ENCODE measurements at regions not wholly inside any gene's neighbourhood (a gene's known extent, or its start where the extent isn't known, plus 50 kb on each side); places are given as distances from the start of the nearest gene placed in this dataset.

DNA sequence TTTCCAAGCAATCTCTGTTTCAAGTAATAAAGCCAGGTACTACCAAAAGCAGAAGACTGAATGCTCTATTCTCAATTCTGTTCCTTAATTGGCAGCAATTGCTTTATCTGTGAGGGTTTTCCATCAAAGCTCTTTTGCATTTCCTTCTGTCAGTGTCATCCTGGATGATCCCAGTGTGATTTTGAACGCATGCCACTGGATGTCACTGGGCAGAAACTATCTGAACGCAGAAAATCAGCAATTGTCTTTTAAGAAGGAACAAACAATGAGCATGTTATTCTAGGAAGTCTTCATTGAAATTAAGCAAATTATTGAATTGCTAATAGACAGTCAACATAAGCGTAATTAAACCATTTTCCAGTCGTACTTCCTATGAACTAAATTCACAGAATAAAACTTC is 259.0 kb upstream of the REG3G start:
- no peak overlapping the region for H3K4me3 ChIP-seq (ENCODE audit: severe bottlenecking)
- TF ChIP-seq, protein P1, sequence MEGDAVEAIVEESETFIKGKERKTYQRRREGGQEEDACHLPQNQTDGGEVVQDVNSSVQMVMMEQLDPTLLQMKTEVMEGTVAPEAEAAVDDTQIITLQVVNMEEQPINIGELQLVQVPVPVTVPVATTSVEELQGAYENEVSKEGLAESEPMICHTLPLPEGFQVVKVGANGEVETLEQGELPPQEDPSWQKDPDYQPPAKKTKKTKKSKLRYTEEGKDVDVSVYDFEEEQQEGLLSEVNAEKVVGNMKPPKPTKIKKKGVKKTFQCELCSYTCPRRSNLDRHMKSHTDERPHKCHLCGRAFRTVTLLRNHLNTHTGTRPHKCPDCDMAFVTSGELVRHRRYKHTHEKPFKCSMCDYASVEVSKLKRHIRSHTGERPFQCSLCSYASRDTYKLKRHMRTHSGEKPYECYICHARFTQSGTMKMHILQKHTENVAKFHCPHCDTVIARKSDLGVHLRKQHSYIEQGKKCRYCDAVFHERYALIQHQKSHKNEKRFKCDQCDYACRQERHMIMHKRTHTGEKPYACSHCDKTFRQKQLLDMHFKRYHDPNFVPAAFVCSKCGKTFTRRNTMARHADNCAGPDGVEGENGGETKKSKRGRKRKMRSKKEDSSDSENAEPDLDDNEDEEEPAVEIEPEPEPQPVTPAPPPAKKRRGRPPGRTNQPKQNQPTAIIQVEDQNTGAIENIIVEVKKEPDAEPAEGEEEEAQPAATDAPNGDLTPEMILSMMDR (IDR thresholded peaks at IDR 0.05; ENCODE audit: poor library complexity, severe bottlenecking): no peak
- no peaks in the 10 kb centered on the region for H3K4me1 ChIP-seq (ENCODE audit: insufficient read depth, poor library complexity, severe bottlenecking)
- no peaks in the 10 kb centered on the region for H3K36me3 ChIP-seq (ENCODE audit: low read depth)
- DNase-seq (ENCODE audit: low spot score): no peak
- no peak for ATAC-seq (ENCODE audit: low read depth)
- no peak overlapping the region for H3K27ac ChIP-seq (ENCODE audit: poor library complexity, severe bottlenecking)
- H3K9me3 ChIP-seq (ENCODE audit: severe bottlenecking): no peaks in the 10 kb centered on the region
- no peaks in the 10 kb centered on the region for H3K27me3 ChIP-seq (ENCODE audit: insufficient read depth, poor library complexity, severe bottlenecking)

GRCh38 chr2:78768016-78768415 is 257.5 kb upstream of the REG3G start:
- H3K4me1 ChIP-seq (ENCODE audit: insufficient read depth, poor library complexity, severe bottlenecking): no peaks in the 10 kb centered on the region
- H3K36me3 ChIP-seq (ENCODE audit: low read depth): no peaks in the 10 kb centered on the region
- no peaks in the 10 kb centered on the region for H3K9me3 ChIP-seq (ENCODE audit: severe bottlenecking)
- H3K27me3 ChIP-seq (ENCODE audit: insufficient read depth, poor library complexity, severe bottlenecking): no peaks in the 10 kb centered on the region
- no peak overlapping the region for H3K27ac ChIP-seq (ENCODE audit: poor library complexity, severe bottlenecking)
- no peak for DNase-seq (ENCODE audit: low spot score)
- TF ChIP-seq, protein P1 (IDR thresholded peaks at IDR 0.05; ENCODE audit: poor library complexity, severe bottlenecking): no peak
- no peak overlapping the region for H3K4me3 ChIP-seq (ENCODE audit: severe bottlenecking)
- no peak for ATAC-seq (ENCODE audit: low read depth)

DNA sequence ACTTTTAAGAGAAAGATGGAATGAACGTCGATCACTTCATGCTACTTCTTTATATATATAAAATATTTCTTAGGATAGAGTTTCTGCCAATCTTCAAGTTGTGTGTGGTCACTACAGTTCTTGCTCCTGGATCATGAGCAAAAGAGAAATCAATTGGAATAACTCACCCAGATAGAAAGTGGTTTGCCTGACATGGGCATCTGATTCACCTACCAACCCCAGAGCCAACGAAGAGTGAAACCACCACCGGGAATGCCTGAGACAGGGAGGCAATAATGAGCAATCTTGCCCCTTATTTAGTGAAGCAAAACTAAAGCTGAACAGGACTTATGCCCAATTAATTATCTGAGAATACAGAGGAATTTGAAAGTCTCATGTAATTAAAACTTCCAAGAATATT is 250.2 kb upstream of the REG3G start:
- Histone ChIP-seq H3K27ac (ENCODE audit: poor library complexity, severe bottlenecking) (no peak overlapping the region), H3K4me1 (ENCODE audit: insufficient read depth, poor library complexity, severe bottlenecking) (no peaks in the 10 kb centered on the region), H3K4me3 (ENCODE audit: severe bottlenecking) (no peak overlapping the region), H3K27me3 (ENCODE audit: insufficient read depth, poor library complexity, severe bottlenecking) (no peaks in the 10 kb centered on the region), H3K9me3 (ENCODE audit: severe bottlenecking) (no peaks in the 10 kb centered on the region), H3K36me3 (ENCODE audit: low read depth) (no peaks in the 10 kb centered on the region)
- ATAC-seq (ENCODE audit: low read depth) (no peak), DNase-seq (ENCODE audit: low spot score) (no peak)
- TF ChIP-seq, protein P1 (IDR thresholded peaks at IDR 0.05; ENCODE audit: poor library complexity, severe bottlenecking): no peak

DNA sequence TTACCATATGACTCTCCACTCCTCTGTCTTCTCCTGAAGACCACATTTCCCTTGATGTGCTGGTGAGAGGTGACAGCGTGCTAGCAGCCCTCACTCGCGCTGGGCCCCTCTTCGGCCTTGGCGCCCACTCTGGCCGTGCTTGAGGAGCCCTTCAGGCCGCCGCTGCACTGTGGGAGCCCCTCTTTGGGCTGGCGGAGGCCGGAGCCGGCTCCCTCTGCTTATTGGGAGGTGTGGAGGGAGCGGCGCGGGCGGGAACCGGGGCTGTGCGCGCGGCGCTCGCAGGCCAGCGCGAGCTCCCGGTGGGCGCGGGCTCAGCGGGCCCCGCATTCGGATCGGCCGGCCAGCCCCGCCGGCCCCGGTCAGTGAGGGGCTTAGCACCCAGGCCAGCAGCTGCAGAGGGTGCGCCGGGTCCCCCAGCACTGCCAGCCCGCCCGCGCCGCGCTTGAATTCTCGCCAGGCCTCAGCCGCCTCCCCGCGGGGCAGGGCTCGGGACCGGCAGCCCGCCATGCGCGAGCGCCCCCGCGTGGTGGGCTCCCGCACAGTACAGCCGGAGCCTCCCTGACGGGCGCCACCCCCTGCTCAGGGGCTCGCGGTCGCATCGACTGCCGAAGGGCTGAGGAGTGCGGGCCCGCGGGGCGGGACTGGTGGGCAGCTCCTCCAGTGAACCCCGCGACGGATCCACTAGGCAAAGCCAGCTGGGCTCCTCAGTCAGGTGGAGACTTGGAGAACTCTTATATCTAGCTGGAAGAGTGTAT is 246.6 kb upstream of the REG3G start:
- TF ChIP-seq, protein P1 (IDR thresholded peaks at IDR 0.05; ENCODE audit: poor library complexity, severe bottlenecking): no peak
- no peak overlapping the region for H3K4me3 ChIP-seq (ENCODE audit: severe bottlenecking)
- H3K36me3 ChIP-seq (ENCODE audit: low read depth): no peaks in the 10 kb centered on the region
- no peaks in the 10 kb centered on the region for H3K9me3 ChIP-seq (ENCODE audit: severe bottlenecking)
- H3K27ac ChIP-seq (ENCODE audit: poor library complexity, severe bottlenecking): no peak overlapping the region
- H3K27me3 ChIP-seq (ENCODE audit: insufficient read depth, poor library complexity, severe bottlenecking): no peaks in the 10 kb centered on the region
- H3K4me1 ChIP-seq (ENCODE audit: insufficient read depth, poor library complexity, severe bottlenecking): no peaks in the 10 kb centered on the region
- ATAC-seq (ENCODE audit: low read depth): no peak
- DNase-seq (ENCODE audit: low spot score): no peak

GRCh38 chr2:78779761-78780160 is 245.7 kb upstream of the REG3G start:
- H3K4me1 ChIP-seq (ENCODE audit: insufficient read depth, poor library complexity, severe bottlenecking): no peaks in the 10 kb centered on the region
- no peaks in the 10 kb centered on the region for H3K36me3 ChIP-seq (ENCODE audit: low read depth)
- no peak overlapping the region for H3K4me3 ChIP-seq (ENCODE audit: severe bottlenecking)
- DNase-seq (ENCODE audit: low spot score) (no peak), ATAC-seq (ENCODE audit: low read depth) (no peak)
- no peaks in the 10 kb centered on the region for H3K9me3 ChIP-seq (ENCODE audit: severe bottlenecking)
- no peaks in the 10 kb centered on the region for H3K27me3 ChIP-seq (ENCODE audit: insufficient read depth, poor library complexity, severe bottlenecking)
- TF ChIP-seq, protein P1 (IDR thresholded peaks at IDR 0.05; ENCODE audit: poor library complexity, severe bottlenecking): no peak
- no peak overlapping the region for H3K27ac ChIP-seq (ENCODE audit: poor library complexity, severe bottlenecking)
